H1 (cell line): ENCODE measurements at regions not wholly inside any gene's neighbourhood (a gene's known extent, or its start where the extent isn't known, plus 50 kb on each side); places are given as distances from the start of the nearest gene placed in this dataset.

Source experiments
- TF ChIP-seq, protein P1 (sequence below): IDR thresholded peaks from 2 replicates; pipeline ENCODE4 v1.6.1; 2012; ENCODE audit warnings: low read length, inconsistent platforms
- TF ChIP-seq, protein P2 (sequence below): IDR thresholded peaks from 2 replicates; pipeline ENCODE4 v1.6.1; 2012; ENCODE audit warnings: inconsistent platforms

DNA sequence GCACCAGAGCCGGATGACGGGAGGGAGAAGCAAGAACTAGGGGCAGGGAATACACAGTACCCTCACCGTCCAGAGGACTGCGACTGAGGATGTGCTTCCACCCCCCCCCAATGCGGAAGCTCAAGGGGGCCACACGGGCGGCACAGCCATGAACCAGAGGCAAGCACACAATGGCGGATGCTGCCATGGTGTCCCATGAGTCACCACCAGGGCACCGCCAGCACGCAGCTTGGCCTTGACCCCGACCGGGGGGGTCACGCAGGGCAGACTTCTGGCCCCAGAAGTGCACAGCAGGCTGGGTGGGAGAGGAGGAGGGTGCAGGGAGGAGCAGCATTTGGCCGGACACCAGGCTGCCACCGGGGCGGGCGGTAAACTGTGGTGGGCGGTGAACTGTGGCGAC is 83.5 kb upstream of the ZNF254 start:
- TF ChIP-seq, protein P1, sequence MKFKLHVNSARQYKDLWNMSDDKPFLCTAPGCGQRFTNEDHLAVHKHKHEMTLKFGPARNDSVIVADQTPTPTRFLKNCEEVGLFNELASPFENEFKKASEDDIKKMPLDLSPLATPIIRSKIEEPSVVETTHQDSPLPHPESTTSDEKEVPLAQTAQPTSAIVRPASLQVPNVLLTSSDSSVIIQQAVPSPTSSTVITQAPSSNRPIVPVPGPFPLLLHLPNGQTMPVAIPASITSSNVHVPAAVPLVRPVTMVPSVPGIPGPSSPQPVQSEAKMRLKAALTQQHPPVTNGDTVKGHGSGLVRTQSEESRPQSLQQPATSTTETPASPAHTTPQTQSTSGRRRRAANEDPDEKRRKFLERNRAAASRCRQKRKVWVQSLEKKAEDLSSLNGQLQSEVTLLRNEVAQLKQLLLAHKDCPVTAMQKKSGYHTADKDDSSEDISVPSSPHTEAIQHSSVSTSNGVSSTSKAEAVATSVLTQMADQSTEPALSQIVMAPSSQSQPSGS, result no peak
- TF ChIP-seq, protein P2, sequence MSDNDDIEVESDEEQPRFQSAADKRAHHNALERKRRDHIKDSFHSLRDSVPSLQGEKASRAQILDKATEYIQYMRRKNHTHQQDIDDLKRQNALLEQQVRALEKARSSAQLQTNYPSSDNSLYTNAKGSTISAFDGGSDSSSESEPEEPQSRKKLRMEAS, result no peak
